Activated CD4-positive, alpha-beta T cell treated with anti-CD3 and anti-CD28 coated beads for 36 hours (primary cell): ENCODE measurements at regions not wholly inside any gene's neighbourhood (a gene's known extent, or its start where the extent isn't known, plus 50 kb on each side); places are given as distances from the start of the nearest gene placed in this dataset.

Experiments
- ATAC-seq: fragments of 200-7000 bp; cut with Tn5 transposase; one replicate; pipeline ENCODE4 v1.10.0; 2021; ENCODE audit warnings: mild to moderate bottlenecking, moderate library complexity
- CTCF ChIA-PET: fragments of 350-600 bp; sonication (Branson Sonifier 250); formaldehyde crosslinking; loops from one replicate; lab custom pipeline; 2021; ENCODE audit warnings: antibody characterized with exemption; lab: Charles Lee
- POLR2A ChIA-PET: fragments of 350-600 bp; sonication (Branson Sonifier 250); formaldehyde crosslinking; loops from one replicate; lab custom pipeline; 2021; ENCODE audit warnings: antibody characterized with exemption, inconsistent platforms; lab: Charles Lee
- DNase-seq: peaks from one replicate; pipeline ENCODE4 v3.0.0-alpha.2; 2020
- H3K27ac Mint-ChIP-seq: one replicate; pipeline ENCODE4 v1.8.0; 2021; ENCODE audit warnings: mixed read lengths
- H3K27me3 Mint-ChIP-seq: one replicate; pipeline ENCODE4 v1.8.0; 2021; ENCODE audit warnings: mixed read lengths
- H3K36me3 Mint-ChIP-seq: one replicate; pipeline ENCODE4 v1.8.0; 2021; ENCODE audit warnings: low read depth, mixed read lengths
- H3K4me1 Mint-ChIP-seq: one replicate; pipeline ENCODE4 v1.8.0; 2021; ENCODE audit warnings: mixed read lengths
- H3K4me3 Mint-ChIP-seq: one replicate; pipeline ENCODE4 v1.8.0; 2021; ENCODE audit warnings: mild to moderate bottlenecking, moderate library complexity, mixed read lengths
- H3K9me3 Mint-ChIP-seq: one replicate; pipeline ENCODE4 v1.8.0; 2021; ENCODE audit warnings: low read depth, mixed read lengths
- intact Hi-C, 2 experiments: fragments of 100-400 bp; cut with DNase I in 1 of 2; cut with micrococcal nuclease in 1 of 2; formaldehyde crosslinking; loops; one replicate each; pipeline versions ENCODE4 v1.14.2 to v1.15.1; 2022 to 2024; cut with DNase I, micrococcal nuclease

GRCh38 chr6:128827675-128828464, 55.1 kb upstream of the LAMA2 start:
- Mint-ChIP-seq H3K9me3 (peaks cover 3% of the 10 kb centered on the region), H3K4me3 (no peak overlapping the region), H3K4me1 (no peaks in the 10 kb centered on the region), H3K36me3 (no peaks in the 10 kb centered on the region), H3K27ac (no peak overlapping the region), H3K27me3 (peaks cover 13% of the 10 kb centered on the region)
- intact Hi-C loops = no loop called here
- DNase-seq = no peak
- ChIA-PET CTCF (interaction anchor here (1.1 kb wide), 1 partner anchor 14 kb away, joined by 3 read pairs; no protein-coding TSS in a partner anchor), POLR2A (no interaction called here)
- ATAC-seq = no peak

GRCh38 chr6:128826606-128827005, 56.3 kb upstream of the LAMA2 start:
- POLR2A ChIA-PET = no interaction called here
- Mint-ChIP-seq H3K4me1 (no peaks in the 10 kb centered on the region), H3K9me3 (peaks cover 3% of the 10 kb centered on the region), H3K27me3 (peaks cover 15% of the 10 kb centered on the region), H3K27ac (no peak overlapping the region), H3K4me3 (no peak overlapping the region), H3K36me3 (no peaks in the 10 kb centered on the region)
- no peak for DNase-seq
- CTCF ChIA-PET = no interaction called here
- intact Hi-C loops = no loop called here
- no peak for ATAC-seq

GRCh38 chr6:128822271-128822670, 60.7 kb upstream of the LAMA2 start:
- Mint-ChIP-seq H3K36me3 (no peaks in the 10 kb centered on the region), H3K9me3 (no peaks in the 10 kb centered on the region), H3K27ac (no peak overlapping the region), H3K4me3 (no peak overlapping the region), H3K4me1 (no peaks in the 10 kb centered on the region), H3K27me3 (peaks cover 12% of the 10 kb centered on the region)
- no peak for ATAC-seq
- ChIA-PET CTCF (no interaction called here), POLR2A (no interaction called here)
- intact Hi-C loops = no loop called here
- no peak for DNase-seq

DNA sequence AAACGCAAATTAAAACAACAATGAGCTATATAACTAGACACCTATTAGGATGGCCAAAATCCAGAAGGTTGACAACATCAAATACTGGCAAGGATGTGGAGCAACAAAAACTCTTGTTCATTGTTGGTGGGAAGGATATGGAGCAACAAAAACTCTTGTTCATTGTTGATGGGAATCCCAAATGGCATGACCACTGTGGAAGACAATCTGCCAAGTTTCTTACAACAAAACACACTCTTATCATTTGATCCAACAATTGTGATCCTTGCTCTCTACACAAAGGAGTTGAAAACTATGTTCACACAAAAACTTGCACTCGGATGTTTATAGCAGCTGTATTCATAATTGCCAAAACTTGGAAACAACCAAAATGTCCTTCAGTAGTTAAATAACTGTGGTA, 61.8 kb upstream of the LAMA2 start:
- Mint-ChIP-seq H3K27ac (no peak overlapping the region), H3K4me1 (no peaks in the 10 kb centered on the region), H3K27me3 (peaks cover 10% of the 10 kb centered on the region), H3K4me3 (no peak overlapping the region), H3K36me3 (no peaks in the 10 kb centered on the region), H3K9me3 (no peaks in the 10 kb centered on the region)
- ChIA-PET CTCF (no interaction called here), POLR2A (no interaction called here)
- DNase-seq (no peak), ATAC-seq (no peak)
- intact Hi-C loops = no loop called here

DNA sequence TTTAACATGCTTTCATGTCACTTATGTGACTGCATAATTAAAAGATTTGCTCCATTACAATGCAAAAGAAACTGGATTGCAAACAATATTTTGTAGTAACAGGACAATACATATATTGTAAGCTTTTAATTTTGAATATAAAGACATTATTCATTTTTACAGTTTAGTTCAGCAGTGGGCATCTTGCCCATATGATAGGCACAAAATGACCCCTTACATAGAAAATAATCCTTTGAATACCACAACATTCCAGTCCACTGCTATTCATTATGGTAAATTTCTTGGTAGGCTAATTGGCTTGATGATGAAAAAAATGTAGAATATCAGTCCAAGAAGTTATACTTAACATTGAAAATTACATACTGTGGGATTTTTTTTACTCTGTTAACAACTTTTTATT, 74.1 kb upstream of the LAMA2 start:
- ChIA-PET POLR2A (no interaction called here), CTCF (interaction anchor here (0.8 to 1.1 kb wide), 2 partner anchors 10 to 21 kb away, joined by 3 read pairs; no protein-coding TSS in a partner anchor)
- DNase-seq (no peak), ATAC-seq (no peak)
- Mint-ChIP-seq H3K4me3 (no peak overlapping the region), H3K36me3 (no peaks in the 10 kb centered on the region), H3K27ac (no peak overlapping the region), H3K9me3 (no peaks in the 10 kb centered on the region), H3K4me1 (no peaks in the 10 kb centered on the region), H3K27me3 (peaks cover 5% of the 10 kb centered on the region)
- intact Hi-C loops = loop anchor here in 1 of 2 experiments (5.0 to 10.0 kb wide), 2 partner anchors 563 to 766 kb away; no protein-coding TSS in a partner anchor

DNA sequence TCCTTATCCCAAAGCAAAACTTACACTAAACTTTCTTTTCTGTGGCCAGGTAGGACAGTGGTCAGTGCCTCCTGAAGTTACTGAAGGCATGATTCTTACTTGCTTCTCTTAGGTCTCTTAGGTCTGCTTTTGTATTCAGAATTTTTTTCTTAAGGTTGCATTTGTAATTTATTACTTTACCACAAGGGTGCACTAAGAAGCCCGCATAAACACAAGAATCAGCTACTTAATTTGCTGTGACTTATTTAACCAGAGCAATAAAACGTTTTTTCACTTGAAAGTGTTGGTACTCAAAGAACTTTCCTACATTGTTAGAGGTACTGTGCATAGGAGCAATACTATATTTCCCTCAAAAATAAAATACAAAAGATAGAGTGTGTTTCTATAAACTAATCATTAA, 75.4 kb upstream of the LAMA2 start:
- intact Hi-C loops = loop anchor here in 1 of 2 experiments (2.0 to 10.0 kb wide), 3 partner anchors 445 to 767 kb away; no protein-coding TSS in a partner anchor
- H3K9me3 Mint-ChIP-seq = no peaks in the 10 kb centered on the region
- DNase-seq (no peak), ATAC-seq (no peak)
- CTCF ChIA-PET = interaction anchor here (1.0 to 1.3 kb wide), 4 partner anchors 9 to 563 kb away, joined by 3 to 4 read pairs (median 3); no protein-coding TSS in a partner anchor
- H3K27ac Mint-ChIP-seq = no peak overlapping the region
- POLR2A ChIA-PET = no interaction called here
- no peak overlapping the region for H3K4me3 Mint-ChIP-seq
- H3K27me3 Mint-ChIP-seq = peaks cover 8% of the 10 kb centered on the region
- H3K4me1 Mint-ChIP-seq = no peaks in the 10 kb centered on the region
- no peaks in the 10 kb centered on the region for H3K36me3 Mint-ChIP-seq

GRCh38 chr6:128806261-128806660, 76.7 kb upstream of the LAMA2 start:
- Mint-ChIP-seq H3K27me3 (peaks cover 9% of the 10 kb centered on the region), H3K36me3 (no peaks in the 10 kb centered on the region), H3K4me1 (no peaks in the 10 kb centered on the region), H3K9me3 (peaks cover 4% of the 10 kb centered on the region), H3K4me3 (no peak overlapping the region), H3K27ac (no peak overlapping the region)
- CTCF ChIA-PET = no interaction called here
- POLR2A ChIA-PET = no interaction called here
- ATAC-seq (no peak), DNase-seq (no peak)
- intact Hi-C loops = loop anchor here in 1 of 2 experiments (2.0 to 10.0 kb wide), 3 partner anchors 447 to 769 kb away; no protein-coding TSS in a partner anchor

DNA sequence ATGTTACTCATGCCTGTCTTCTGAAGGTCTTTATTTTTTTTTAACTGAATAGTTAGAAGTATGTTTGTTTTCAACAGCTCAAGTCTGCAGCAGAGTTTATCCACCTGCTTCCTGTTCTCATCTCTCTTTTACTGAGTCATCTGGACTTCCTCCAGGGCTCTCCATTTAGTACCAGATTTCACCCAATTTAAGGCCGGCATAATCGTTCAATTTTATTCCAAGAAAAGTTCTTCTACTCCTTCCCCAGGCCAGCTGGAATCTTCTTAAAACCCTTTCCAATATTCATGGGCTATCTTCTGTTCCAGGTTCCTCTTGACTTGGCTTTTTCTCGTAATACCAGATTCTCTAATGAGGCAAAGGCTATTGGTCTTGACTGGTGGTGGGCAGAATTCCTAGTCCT, 79.0 kb upstream of the LAMA2 start:
- ATAC-seq (no peak), DNase-seq (no peak)
- intact Hi-C loops = loop anchor here in 1 of 2 experiments (10.0 kb wide), 1 partner anchor 771 kb away; no protein-coding TSS in a partner anchor
- Mint-ChIP-seq H3K9me3 (peaks cover 4% of the 10 kb centered on the region), H3K27me3 (peaks cover 9% of the 10 kb centered on the region), H3K4me3 (no peak overlapping the region), H3K4me1 (no peaks in the 10 kb centered on the region), H3K27ac (no peak overlapping the region), H3K36me3 (no peaks in the 10 kb centered on the region)
- ChIA-PET POLR2A (no interaction called here), CTCF (no interaction called here)

- peaks cover 10% of the 10 kb centered on the region for H3K27me3 Mint-ChIP-seq
- no peaks in the 10 kb centered on the region for H3K36me3 Mint-ChIP-seq
- H3K27ac Mint-ChIP-seq = no peak overlapping the region
- CTCF ChIA-PET = interaction anchor here (1.1 kb wide), 1 partner anchor 31 kb away, joined by 3 read pairs; no protein-coding TSS in a partner anchor
- H3K4me3 Mint-ChIP-seq = no peak overlapping the region
- no peaks in the 10 kb centered on the region for H3K4me1 Mint-ChIP-seq
- ATAC-seq (no peak), DNase-seq (no peak)
- POLR2A ChIA-PET = no interaction called here
- intact Hi-C loops = loop anchor here in 1 of 2 experiments (10.0 kb wide), 1 partner anchor 773 kb away; no protein-coding TSS in a partner anchor
- H3K9me3 Mint-ChIP-seq = peaks cover 4% of the 10 kb centered on the region
Measured at GRCh38 chr6:128801621-128802020, 81.3 kb upstream of the LAMA2 start.

GRCh38 chr6:128784266-128784665, 98.7 kb upstream of the LAMA2 start:
- Mint-ChIP-seq H3K4me1 (no peaks in the 10 kb centered on the region), H3K27me3 (peaks cover 12% of the 10 kb centered on the region), H3K9me3 (no peaks in the 10 kb centered on the region), H3K27ac (no peak overlapping the region), H3K4me3 (no peak overlapping the region), H3K36me3 (no peaks in the 10 kb centered on the region)
- ATAC-seq (no peak), DNase-seq (no peak)
- ChIA-PET CTCF (no interaction called here), POLR2A (no interaction called here)
- intact Hi-C loops = no loop called here

GRCh38 chr6:128768187-128768586, 114.8 kb upstream of the LAMA2 start:
- CTCF ChIA-PET = no interaction called here

DNA sequence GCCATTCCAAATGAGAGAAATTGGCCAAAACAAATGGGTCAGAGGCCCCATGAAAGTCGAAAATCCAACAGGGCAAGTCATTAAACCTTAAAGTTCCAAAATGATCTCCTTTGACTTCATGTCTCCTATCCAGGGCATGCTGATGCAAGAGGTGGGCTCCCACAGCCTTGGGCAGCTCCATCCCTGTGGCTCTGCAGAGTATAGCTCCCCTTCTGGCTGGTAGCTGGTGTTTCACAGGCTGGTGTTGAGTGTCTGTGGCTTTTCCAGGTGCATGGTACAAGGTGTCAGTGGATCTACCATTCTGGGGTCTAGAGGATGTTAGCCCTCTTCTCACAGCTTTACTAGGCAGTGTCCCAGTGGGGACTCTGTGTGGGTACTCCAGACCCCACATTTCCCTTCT, 115.2 kb upstream of the LAMA2 start:
- POLR2A ChIA-PET = no interaction called here
- H3K9me3 Mint-ChIP-seq = peaks cover 7% of the 10 kb centered on the region
- intact Hi-C loops = no loop called here
- CTCF ChIA-PET = no interaction called here
- no peak overlapping the region for H3K4me3 Mint-ChIP-seq
- peaks cover 8% of the 10 kb centered on the region for H3K27me3 Mint-ChIP-seq
- H3K4me1 Mint-ChIP-seq = no peaks in the 10 kb centered on the region
- ATAC-seq = no peak
- H3K36me3 Mint-ChIP-seq = no peaks in the 10 kb centered on the region
- DNase-seq = no peak
- no peak overlapping the region for H3K27ac Mint-ChIP-seq

More at GRCh38 chr6:128768187-128768586, 114.8 kb upstream of the LAMA2 start:
- no peak for ATAC-seq
- Mint-ChIP-seq H3K27ac (no peak overlapping the region), H3K4me1 (no peaks in the 10 kb centered on the region), H3K4me3 (no peak overlapping the region), H3K36me3 (no peaks in the 10 kb centered on the region), H3K27me3 (peaks cover 4% of the 10 kb centered on the region), H3K9me3 (peaks cover 8% of the 10 kb centered on the region)
- POLR2A ChIA-PET = no interaction called here
- DNase-seq = no peak
- intact Hi-C loops = no loop called here
